GM18867 (cell line): ENCODE measurements at regions not wholly inside any gene's neighbourhood (a gene's known extent, or its start where the extent isn't known, plus 50 kb on each side); places are given as distances from the start of the nearest gene placed in this dataset.
"Not testable (repeated sequence)": the region's sequence is repeated elsewhere in the genome, so short reads cannot be mapped to it uniquely, and the experiment has no call there.

Experiments used
- ATAC-seq: cut with Tn5 transposase; IDR thresholded peaks from one replicate; pipeline ENCODE4 v1.9.1; 2021; ENCODE audit warnings: mild to moderate bottlenecking, moderate library complexity; ENCODE audit not compliant: unreplicated experiment

GRCh38 chr1:209132736-209133467, 450.6 kb upstream of the CAMK1G start:
- ATAC-seq: no peak

DNA sequence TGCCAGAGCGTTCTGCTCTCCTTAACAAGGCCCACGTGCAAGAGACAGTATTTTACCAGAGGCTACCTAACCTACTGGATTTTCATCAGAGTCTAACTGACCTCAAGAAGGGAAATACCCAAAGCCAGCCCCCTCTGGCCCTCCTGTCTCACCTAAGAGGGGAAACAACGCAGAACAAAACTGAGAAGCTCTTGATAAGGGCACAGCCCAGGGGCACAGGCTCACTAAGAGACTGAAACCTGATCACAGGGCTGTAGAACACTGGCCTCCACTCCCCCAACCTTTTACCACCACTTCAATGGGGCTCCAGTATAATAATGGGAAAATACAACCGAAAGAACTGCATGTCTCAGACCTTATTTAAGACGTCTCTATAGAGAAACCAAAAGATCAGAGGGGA, 449.5 kb upstream of the CAMK1G start:
- peak; percentile 91 for ATAC-seq

DNA sequence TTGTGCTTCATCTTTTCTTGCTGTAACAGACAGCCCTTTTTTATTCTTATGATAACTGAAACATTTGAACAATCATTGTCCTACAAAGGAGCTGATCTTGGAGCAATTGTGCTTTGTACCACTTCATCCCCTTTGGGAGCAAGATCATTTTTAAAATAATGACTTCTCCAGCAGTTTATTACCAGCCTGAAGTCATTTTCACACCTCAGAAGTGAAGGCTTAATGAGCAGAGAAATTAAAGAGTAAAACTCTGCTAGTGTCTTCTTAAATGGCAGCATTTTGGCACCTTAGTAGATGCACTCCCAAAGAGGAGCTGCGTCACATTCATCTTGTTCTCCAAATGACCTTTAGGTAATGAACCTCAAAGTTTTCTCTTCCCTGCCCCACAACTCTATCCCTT, 439.6 kb upstream of the CAMK1G start:
- ATAC-seq: no peak

GRCh38 chr1:209150114-209150513, 433.4 kb upstream of the CAMK1G start:
- ATAC-seq: no peak

DNA sequence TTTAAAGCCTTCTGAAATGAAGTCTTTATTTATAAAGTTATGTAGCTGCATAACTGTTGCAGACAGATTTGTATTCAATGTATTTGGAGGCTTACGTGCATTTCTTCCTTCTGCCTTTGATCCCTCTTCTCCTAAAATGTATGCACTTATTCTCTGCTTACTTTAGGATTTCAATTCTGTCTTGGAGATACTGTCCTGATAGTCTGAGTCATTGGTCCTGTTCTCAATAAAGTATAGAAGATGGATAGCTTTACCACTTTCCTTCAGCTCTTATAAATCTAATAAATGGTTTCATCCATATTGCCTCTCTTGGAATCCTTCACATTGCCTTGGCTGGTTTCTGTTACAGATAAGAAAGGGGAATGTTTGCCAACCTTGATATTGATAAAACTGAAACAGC, 430.1 kb upstream of the CAMK1G start:
- no peak for ATAC-seq

DNA sequence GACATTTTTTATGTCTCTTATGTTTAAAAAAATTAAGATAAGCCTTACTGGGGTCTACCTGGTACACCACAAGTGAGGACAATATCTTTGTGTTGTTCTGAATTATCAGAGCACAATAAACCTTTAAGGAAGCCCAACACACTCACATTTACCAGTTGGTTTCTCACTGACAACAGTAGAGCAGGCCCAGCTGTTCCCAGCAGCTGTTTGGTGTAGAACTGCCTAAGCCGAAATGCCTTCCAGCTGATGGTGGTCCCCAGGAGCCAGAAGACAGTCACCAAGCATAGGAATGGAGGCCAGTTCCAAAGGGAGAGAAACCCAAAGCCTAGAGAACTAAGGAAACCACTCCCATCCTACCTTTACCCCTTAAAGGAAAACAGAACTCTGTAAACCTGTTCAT, 428.6 kb upstream of the CAMK1G start:
- no peak for ATAC-seq

DNA sequence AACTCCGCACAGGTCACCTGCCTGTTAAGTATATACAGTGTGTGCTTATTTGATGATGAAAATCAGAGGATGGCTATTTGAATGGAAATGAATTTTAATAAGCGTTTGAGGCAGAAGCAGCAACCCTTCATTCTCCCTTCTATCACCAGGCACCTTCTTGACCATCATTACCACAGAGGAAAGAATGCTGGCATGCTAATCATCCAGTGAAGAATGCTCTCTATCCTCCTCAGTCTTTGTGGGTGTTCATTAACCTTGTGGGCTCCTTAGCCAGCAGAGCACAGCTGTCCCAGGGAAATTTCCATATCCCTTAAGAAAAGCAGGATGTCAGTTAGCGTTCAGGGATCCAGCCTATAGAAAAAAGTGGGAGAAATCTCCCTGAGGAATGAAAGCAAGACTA, 428.0 kb upstream of the CAMK1G start:
- ATAC-seq: no peak

DNA sequence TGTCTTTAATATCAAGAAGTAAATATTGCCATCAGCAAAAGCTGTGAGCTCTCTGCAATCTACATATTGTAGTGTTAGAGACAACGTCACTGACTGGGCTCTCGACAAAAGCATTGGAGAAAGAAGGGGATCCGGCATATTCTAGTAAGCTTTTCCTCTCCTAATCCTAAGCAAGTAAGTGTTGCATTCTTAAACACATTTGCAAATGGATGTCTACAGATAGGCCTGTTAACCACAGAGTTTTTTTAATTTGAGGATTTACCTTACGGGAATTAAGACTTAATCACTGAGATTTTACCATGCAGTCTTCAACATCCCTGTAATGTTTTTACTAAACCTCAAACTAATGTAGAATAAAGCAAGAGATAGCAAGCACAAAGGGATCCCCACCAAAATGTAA, 426.5 kb upstream of the CAMK1G start:
- no peak for ATAC-seq

- ATAC-seq: no peak
Observed at GRCh38 chr1:209157546-209158249, 425.8 kb upstream of the CAMK1G start.

DNA sequence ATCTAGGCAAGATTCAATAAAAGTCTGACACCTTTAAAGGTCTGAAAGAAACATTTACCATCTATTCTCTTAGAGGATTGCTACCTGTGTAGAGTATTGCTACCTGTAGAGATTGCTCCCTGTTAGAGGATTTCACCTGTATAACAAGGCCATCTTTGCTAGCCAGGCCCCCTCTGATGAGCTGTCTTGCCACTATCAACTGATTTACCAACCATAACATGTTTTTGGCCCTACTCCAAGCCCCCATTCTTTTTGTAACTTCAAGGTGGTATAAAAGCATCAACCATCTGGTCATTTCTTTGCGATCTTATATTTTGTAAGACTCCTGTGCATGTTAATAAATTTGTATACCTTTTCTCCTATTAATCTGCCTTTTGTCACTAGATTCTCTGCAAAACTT, 424.7 kb upstream of the CAMK1G start:
- no peak for ATAC-seq

DNA sequence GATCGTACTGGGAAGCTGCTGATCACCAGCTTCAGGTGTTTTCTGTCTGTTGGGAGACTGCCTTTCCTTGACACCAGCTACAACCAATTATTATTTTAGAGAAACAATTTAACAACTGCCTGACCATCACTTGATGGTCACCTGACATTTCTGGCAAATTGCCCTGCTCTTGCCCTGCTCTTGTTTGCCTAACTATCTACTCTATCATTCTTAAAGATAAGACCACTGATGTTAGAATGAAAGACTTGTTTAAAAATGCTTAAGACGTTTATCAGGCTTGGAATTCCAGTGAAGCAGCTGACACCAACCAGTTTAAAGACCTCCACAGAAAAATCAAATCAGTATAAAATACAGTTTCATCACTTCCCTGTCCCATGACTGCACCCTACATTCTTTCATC, 423.3 kb upstream of the CAMK1G start:
- no peak for ATAC-seq

GRCh38 chr1:209162651-209163050, 420.9 kb upstream of the CAMK1G start:
- ATAC-seq: no peak

GRCh38 chr1:209168204-209168603, 415.3 kb upstream of the CAMK1G start:
- no peak for ATAC-seq

DNA sequence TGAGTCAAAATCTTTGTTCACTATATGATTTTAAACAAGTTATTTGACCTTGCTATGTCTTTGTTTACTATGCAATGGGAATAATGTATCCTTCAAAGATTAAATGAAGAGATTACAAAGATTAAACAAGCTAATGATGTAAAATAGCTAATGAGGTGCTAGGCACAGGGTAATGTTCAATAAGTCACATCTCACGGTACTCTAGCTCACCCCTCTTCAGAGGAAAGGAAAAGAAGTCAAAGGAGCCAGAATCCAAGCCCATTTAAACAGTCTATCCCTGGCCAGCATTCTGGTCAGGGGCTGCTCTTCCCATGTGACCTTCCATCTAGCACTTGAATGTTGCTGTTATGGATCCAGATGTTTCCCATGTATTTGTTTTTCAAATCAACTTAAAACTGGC, 412.4 kb upstream of the CAMK1G start:
- ATAC-seq: no peak

DNA sequence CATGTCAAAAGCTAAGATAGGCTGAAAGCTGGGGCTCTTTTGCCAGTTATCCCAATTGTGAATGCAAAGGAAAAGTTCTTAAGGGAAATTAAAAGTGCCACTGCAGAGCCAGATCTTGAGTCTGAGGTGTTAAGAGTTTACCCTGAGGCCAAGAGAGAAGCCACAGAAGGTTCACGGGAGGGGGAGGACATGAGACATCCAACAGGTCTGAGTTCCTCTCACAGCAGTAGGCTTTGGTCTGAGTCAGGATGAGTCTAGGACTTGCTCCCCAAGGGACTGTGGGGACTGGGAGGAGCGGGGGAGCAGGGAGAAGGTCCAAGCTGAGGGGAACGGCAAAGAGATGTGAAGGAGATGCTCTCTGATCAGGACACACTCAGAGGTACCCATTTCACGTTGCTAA, 411.2 kb upstream of the CAMK1G start:
- no peak for ATAC-seq

DNA sequence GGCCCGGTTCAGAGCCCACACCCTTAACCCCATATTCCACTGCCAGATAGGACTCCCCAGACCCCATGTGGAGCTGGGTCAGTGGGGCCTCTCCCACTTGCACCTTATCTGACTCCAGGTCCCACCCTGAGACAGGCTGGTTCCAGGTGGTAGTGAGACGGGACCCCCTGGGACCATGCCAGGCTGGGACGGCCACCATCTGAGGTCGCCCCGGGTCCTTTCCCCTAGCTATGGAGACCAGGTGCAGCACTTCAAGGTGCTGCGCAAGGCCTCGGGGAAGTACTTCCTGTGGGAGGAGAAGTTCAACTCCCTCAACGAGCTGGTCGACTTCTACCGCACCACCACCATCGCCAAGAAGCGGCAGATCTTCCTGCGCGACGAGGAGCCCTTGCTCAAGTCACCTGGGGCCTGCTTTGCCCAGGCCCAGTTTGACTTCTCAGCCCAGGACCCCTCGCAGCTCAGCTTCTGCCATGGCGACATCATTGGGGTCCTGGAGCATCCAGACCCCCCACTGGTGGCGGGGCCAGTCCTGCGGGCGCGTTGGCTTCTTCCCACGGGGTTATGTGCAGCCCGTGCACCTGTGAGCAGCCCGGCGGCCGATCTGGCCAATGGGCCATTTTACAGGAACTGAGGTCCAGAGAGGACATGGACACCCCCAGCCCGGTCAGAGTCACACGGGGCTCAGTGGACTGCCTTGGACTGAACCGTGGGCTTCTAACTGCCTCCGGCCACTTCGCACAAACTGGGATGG, 410.5 kb upstream of the CAMK1G start:
- not testable (repeated sequence) for ATAC-seq

DNA sequence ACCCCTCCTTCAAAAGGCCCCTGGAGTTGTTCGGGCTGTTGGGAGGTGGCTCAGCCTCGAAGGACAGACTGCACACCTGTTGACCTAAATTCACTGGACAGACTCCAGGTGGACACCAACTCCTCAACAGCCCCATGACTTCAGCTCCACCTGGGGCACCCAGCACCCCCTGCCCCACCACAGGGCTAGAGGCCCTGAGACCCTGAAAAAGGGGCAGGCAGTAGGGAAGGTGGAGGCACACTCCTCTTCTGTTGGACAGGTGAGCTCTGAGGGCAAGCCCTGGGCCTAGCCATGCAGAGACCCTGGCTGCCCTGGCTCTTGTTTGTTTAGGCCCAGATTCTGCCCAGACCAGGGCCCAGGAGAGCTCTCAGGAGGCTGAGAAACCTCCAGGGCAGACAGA, 409.7 kb upstream of the CAMK1G start:
- ATAC-seq: not testable (repeated sequence)

- ATAC-seq: no peak
Observed at GRCh38 chr1:209176866-209177430, 406.6 kb upstream of the CAMK1G start.

DNA sequence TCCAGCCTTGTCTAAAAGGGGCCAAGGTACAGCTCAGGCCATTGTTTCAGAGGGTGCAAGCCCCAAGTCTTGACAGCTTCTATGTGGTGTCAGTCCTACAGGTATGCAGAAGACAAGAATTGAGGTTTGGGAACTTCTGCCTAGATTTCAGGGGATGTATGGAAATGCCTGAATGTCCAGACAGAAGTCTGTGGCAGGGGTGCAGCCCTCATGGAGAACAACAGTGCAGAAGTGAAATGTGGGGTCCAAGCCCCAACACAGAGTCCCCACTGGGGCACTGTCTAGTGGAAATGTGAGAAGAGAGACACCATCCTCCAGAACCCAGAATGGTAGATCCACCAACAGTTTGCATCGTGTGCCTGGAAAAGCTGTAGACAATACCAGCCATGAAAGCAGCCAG, 400.3 kb upstream of the CAMK1G start:
- ATAC-seq: no peak

- no peak for ATAC-seq
Observed at GRCh38 chr1:209187589-209187988, 395.9 kb upstream of the CAMK1G start.

GRCh38 chr1:209190591-209191261, 392.8 kb upstream of the CAMK1G start:
- ATAC-seq: peak; percentile 92
